PFSK-1 (cell line): ENCODE measurements at regions not wholly inside any gene's neighbourhood (a gene's known extent, or its start where the extent isn't known, plus 50 kb on each side); places are given as distances from the start of the nearest gene placed in this dataset.

Source experiments
- FOXP2 ChIP-seq: optimal IDR thresholded peaks from 2 replicates; pipeline ENCODE3; 2011; ENCODE audit warnings: borderline replicate concordance, control low read depth, inconsistent platforms; ENCODE audit not compliant: insufficient read depth; ENCODE audit errors: extremely low read length, extremely low read depth
- POLR2AphosphoS5 ChIP-seq: IDR thresholded peaks from 2 replicates; pipeline ENCODE4 v1.6.1; 2012; ENCODE audit warnings: low read depth, mild to moderate bottlenecking, control low read depth, low read length, moderate library complexity
- SIN3A ChIP-seq: IDR thresholded peaks from 2 replicates; pipeline ENCODE4 v1.6.1; 2012; ENCODE audit warnings: mild to moderate bottlenecking, low read length, moderate library complexity, borderline replicate concordance; ENCODE audit not compliant: insufficient read depth
- TAF1 ChIP-seq: IDR thresholded peaks from 2 replicates; pipeline ENCODE4 v1.6.1; 2012; ENCODE audit warnings: low read length, control low read depth, borderline replicate concordance; ENCODE audit not compliant: insufficient read depth
- TF ChIP-seq, protein P1 (sequence below), 2 experiments: IDR thresholded peaks; 2 replicates each; pipeline versions ENCODE4 v1.6.1 to v1.8.0; 2011 to 2012; ENCODE audit warnings: low read depth in 2 of 2, low read length in 2 of 2, control low read depth in 1 of 2, inconsistent platforms in 1 of 2, mild to moderate bottlenecking in 1 of 2, moderate library complexity in 1 of 2; ENCODE audit not compliant: insufficient read depth in 1 of 2

DNA sequence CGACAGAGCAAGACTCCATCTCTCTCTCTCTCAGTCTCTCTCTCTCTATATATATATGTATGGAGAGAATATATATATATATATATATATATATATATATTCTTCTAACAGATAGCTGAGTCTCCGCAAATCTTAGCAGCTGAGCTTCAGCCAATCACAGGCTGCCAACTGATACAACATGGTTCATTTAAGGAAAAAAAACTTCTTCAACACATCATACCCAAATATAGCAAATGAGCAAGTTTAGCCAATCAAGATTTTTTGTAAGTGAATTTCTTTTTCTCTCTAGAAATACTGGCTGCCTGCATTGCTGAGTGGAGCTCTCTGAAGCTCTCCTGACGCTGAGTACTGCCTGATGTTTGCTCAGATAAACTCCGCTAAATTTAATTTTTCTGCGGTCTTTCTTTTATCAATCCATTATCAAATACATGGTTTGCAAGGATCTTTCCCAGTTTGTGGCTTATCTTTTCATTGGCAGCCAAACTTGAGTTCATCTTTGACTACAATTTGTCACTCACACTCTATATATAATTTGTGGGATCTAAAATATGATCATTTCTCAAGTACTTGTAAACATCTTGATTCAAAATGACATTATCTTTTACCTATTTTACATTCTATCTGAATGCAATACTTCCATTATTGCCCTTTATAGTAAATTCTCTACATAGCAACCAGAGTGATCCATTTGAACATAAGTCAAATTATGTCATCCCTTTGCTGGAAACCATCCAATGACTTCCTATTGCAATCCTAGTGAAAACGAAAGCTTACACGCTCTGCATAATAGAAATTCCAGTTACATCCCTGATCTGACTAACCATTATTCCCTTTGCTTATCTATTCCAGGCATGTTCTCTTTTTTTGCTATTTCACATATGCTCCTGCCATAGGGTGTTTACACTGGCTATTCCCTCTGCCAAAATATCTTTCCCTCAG, 2131.7 kb downstream of the MRPL39 start:
- TF ChIP-seq, protein P1, sequence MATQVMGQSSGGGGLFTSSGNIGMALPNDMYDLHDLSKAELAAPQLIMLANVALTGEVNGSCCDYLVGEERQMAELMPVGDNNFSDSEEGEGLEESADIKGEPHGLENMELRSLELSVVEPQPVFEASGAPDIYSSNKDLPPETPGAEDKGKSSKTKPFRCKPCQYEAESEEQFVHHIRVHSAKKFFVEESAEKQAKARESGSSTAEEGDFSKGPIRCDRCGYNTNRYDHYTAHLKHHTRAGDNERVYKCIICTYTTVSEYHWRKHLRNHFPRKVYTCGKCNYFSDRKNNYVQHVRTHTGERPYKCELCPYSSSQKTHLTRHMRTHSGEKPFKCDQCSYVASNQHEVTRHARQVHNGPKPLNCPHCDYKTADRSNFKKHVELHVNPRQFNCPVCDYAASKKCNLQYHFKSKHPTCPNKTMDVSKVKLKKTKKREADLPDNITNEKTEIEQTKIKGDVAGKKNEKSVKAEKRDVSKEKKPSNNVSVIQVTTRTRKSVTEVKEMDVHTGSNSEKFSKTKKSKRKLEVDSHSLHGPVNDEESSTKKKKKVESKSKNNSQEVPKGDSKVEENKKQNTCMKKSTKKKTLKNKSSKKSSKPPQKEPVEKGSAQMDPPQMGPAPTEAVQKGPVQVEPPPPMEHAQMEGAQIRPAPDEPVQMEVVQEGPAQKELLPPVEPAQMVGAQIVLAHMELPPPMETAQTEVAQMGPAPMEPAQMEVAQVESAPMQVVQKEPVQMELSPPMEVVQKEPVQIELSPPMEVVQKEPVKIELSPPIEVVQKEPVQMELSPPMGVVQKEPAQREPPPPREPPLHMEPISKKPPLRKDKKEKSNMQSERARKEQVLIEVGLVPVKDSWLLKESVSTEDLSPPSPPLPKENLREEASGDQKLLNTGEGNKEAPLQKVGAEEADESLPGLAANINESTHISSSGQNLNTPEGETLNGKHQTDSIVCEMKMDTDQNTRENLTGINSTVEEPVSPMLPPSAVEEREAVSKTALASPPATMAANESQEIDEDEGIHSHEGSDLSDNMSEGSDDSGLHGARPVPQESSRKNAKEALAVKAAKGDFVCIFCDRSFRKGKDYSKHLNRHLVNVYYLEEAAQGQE (IDR thresholded peaks at IDR 0.05; ENCODE audit: insufficient read depth in 1 of 2, low read depth in 2 of 2, low read length in 2 of 2): no peak
- no peak for TF ChIP-seq POLR2AphosphoS5
- no peak for TF ChIP-seq SIN3A
- TF ChIP-seq FOXP2: no peak
- TF ChIP-seq TAF1: no peak

DNA sequence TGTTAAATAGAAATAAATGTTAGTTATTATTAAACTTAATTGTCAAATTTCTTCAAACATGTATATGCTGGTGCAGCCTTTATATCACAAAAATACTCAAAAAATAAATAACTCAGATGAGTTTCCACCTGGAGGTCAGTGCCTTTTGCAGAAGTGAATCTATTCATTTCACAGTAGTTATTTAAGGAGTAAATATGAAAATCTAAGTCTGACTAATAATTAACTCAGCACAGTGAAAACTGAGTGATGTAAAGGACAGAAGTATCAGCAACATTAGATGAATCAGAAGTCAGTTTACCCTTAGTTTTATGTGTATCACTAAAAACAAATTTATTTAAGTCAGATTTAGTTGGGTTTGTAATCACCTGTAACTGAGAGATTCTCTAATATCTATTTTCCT, 2135.4 kb downstream of the MRPL39 start:
- no peak for TF ChIP-seq FOXP2
- no peak for TF ChIP-seq POLR2AphosphoS5
- TF ChIP-seq, protein P1 (IDR thresholded peaks at IDR 0.05; ENCODE audit: insufficient read depth in 1 of 2, low read depth in 2 of 2, low read length in 2 of 2): no peak
- TF ChIP-seq TAF1: no peak
- no peak for TF ChIP-seq SIN3A

DNA sequence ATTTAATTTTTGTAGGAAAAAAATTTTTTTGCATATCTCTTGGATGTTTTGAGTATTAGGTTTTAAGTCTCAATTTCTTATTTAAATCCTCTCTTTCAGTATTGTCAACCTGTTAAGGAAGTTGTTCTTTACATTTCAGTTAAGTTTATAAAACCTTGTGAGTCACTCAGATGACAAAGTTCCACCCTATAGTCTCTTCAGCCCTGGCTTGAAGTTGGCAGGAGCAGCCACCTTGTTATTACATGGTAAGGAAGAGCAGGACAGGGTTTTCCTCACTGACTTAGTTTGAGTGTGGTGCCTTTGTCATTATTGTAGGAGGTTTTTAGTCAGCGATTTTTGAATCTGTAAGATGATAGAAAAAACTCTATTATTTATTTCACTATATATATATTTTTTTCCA, 2143.9 kb downstream of the MRPL39 start:
- TF ChIP-seq POLR2AphosphoS5 (no peak), SIN3A (no peak), TAF1 (no peak), FOXP2 (no peak)
- TF ChIP-seq, protein P1 (IDR thresholded peaks at IDR 0.05; ENCODE audit: insufficient read depth in 1 of 2, low read depth in 2 of 2, low read length in 2 of 2): no peak

DNA sequence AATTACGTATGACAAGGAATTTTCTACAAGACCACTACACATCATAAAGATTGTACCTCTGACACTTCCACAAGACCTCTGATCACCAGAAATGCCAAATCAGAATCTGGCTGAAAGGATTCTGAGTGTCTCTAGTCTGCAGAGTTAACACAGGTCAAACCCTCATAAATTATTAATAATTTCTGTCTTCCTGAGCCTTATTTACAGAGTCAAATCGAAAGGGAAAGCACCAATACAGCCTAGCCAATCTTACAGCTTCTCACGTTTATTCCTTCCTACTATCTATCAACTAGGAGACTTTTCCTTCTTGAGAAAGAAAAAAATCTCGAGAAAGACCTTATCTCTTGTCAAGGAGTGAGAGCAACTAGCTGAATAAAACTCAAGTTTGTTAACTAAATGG, 2151.6 kb downstream of the MRPL39 start:
- no peak for TF ChIP-seq TAF1
- TF ChIP-seq, protein P1 (IDR thresholded peaks at IDR 0.05; ENCODE audit: insufficient read depth in 1 of 2, low read depth in 2 of 2, low read length in 2 of 2): no peak
- TF ChIP-seq SIN3A: no peak
- TF ChIP-seq POLR2AphosphoS5: no peak
- no peak for TF ChIP-seq FOXP2
